OCI-LY1 (cell line): ENCODE measurements at regions not wholly inside any gene's neighbourhood (a gene's known extent, or its start where the extent isn't known, plus 50 kb on each side); places are given as distances from the start of the nearest gene placed in this dataset.

Experiments
- H2AFZ ChIP-seq: fragments of 200-600 bp; sonication (generic), shearing (Covaris generic); 2 replicates; pipeline ENCODE4 v1.6.0; 2014; ENCODE audit warnings: antibody characterized with exemption, mild to moderate bottlenecking, low read length
- H3F3A ChIP-seq: fragments of 200-600 bp; sonication (generic), shearing (Covaris generic); 2 replicates; pipeline ENCODE4 v1.6.0; 2014; ENCODE audit warnings: mild to moderate bottlenecking, antibody characterized with exemption, low read length, moderate library complexity; ENCODE audit not compliant: insufficient read depth
- H3K27ac ChIP-seq: fragments of 200-600 bp; sonication (generic); 2 replicates; pipeline ENCODE4 v1.5.1; 2014; ENCODE audit warnings: low read length, mixed run types, mild to moderate bottlenecking, low read depth; ENCODE audit not compliant: poor library complexity, severe bottlenecking
- H3K27me3 ChIP-seq: fragments of 200-600 bp; sonication (generic); 2 replicates; pipeline ENCODE4 v1.6.0; 2014; ENCODE audit warnings: antibody characterized with exemption, mild to moderate bottlenecking, low read length, moderate library complexity; ENCODE audit not compliant: insufficient read depth
- H3K36me3 ChIP-seq: fragments of 200-600 bp; sonication (generic); 2 replicates; pipeline ENCODE4 v1.6.1; 2014; ENCODE audit warnings: mild to moderate bottlenecking, antibody characterized with exemption, low read length, moderate library complexity, mixed read lengths; ENCODE audit not compliant: insufficient read depth
- H3K4me1 ChIP-seq: fragments of 200-600 bp; sonication (generic); 2 replicates; pipeline ENCODE4 v1.5.1; 2014; ENCODE audit warnings: mild to moderate bottlenecking, low read length, moderate library complexity; ENCODE audit not compliant: insufficient read depth, severe bottlenecking
- H3K4me2 ChIP-seq: fragments of 200-600 bp; sonication (generic), shearing (Covaris generic); 2 replicates; pipeline ENCODE4 v1.6.1; 2014; ENCODE audit warnings: low read length
- H3K4me3 ChIP-seq: fragments of 200-600 bp; sonication (generic); 2 replicates; pipeline ENCODE4 v1.5.1; 2014; ENCODE audit warnings: low read length, low read depth, mild to moderate bottlenecking, mixed read lengths; ENCODE audit not compliant: poor library complexity, severe bottlenecking
- H3K79me2 ChIP-seq: fragments of 200-600 bp; shearing (Covaris generic); 2 replicates; pipeline ENCODE4 v1.6.1; 2016; ENCODE audit warnings: mixed run types, low read length, mixed read lengths; ENCODE audit not compliant: insufficient read depth
- H3K9ac ChIP-seq: fragments of 200-600 bp; sonication (generic), shearing (Covaris generic); 2 replicates; pipeline ENCODE4 v1.6.1; 2014; ENCODE audit warnings: mild to moderate bottlenecking, low read length, mixed read lengths
- H3K9me2 ChIP-seq: fragments of 200-600 bp; sonication (generic), shearing (Covaris generic); 2 replicates; pipeline ENCODE4 v1.6.1; 2014; ENCODE audit warnings: low read depth, mild to moderate bottlenecking, low read length, mixed read lengths
- H3K9me3 ChIP-seq: fragments of 200-600 bp; shearing (Covaris generic); 2 replicates; pipeline ENCODE4 v1.6.1; 2014; ENCODE audit warnings: low read length, mixed read lengths
- H4K20me1 ChIP-seq: fragments of 200-600 bp; sonication (generic), shearing (Covaris generic); 2 replicates; pipeline ENCODE4 v1.6.0; 2016; ENCODE audit warnings: mild to moderate bottlenecking, low read length; ENCODE audit not compliant: insufficient read depth
- EZH2 ChIP-seq: fragments of 200-600 bp; sonication (generic), shearing (Covaris generic); IDR thresholded peaks from 2 replicates; pipeline ENCODE4 v1.8.0; 2017; ENCODE audit warnings: borderline replicate concordance, mixed run types, mild to moderate bottlenecking, antibody characterized with exemption, low read length, moderate library complexity, mixed read lengths
- TF ChIP-seq, protein P1 (sequence below): fragments of 200-600 bp; sonication (generic), shearing (Covaris generic); IDR thresholded peaks from 2 replicates; pipeline ENCODE4 v1.5.1; 2017; ENCODE audit warnings: mild to moderate bottlenecking, antibody characterized with exemption, low read length, moderate library complexity, mixed read lengths

DNA sequence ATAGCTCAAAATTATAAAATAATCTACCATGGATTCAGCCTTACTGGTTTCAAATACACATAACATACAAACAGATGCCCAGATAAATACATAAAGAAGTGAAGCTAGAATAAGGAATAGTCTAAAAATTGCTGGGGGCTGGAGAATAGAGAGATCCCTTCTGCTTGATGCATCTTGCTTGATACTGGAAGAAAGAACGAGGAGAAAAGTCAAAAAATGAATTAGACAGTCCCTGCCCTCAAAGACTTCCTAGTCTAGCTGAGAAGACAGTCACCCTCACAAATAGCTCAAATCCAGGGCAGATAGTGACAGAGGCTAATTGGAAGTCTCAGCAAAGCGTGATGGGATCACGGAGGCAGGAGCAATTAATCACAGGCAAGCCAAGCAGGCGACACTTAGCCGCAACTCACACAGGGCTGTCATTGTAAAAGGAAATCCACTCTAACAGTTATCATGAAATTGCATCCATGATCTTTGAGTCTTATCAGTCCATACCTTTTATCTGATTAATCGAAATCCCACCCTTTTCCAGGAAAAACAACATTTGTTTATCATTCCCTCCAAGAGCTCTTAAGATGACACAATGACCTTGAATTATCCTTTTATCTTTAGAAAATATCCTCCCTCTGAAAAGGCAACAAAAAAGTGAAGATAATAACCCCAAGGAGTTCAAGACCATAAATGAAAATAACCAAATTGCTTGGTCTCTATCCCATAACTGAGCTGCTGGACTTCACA, 59.7 kb upstream of the TIAM1 start:
- TF ChIP-seq EZH2, result no peak
- TF ChIP-seq, protein P1, sequence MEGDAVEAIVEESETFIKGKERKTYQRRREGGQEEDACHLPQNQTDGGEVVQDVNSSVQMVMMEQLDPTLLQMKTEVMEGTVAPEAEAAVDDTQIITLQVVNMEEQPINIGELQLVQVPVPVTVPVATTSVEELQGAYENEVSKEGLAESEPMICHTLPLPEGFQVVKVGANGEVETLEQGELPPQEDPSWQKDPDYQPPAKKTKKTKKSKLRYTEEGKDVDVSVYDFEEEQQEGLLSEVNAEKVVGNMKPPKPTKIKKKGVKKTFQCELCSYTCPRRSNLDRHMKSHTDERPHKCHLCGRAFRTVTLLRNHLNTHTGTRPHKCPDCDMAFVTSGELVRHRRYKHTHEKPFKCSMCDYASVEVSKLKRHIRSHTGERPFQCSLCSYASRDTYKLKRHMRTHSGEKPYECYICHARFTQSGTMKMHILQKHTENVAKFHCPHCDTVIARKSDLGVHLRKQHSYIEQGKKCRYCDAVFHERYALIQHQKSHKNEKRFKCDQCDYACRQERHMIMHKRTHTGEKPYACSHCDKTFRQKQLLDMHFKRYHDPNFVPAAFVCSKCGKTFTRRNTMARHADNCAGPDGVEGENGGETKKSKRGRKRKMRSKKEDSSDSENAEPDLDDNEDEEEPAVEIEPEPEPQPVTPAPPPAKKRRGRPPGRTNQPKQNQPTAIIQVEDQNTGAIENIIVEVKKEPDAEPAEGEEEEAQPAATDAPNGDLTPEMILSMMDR, result no peak
- Histone ChIP-seq H3K27ac (no peak overlapping the region), H3K4me3 (no peak overlapping the region), H3K9me3 (no peaks in the 10 kb centered on the region), H3K4me2 (no peak overlapping the region), H3K36me3 (no peaks in the 10 kb centered on the region), H3F3A (no peaks in the 10 kb centered on the region), H3K27me3 (no peaks in the 10 kb centered on the region), H2AFZ (no peak overlapping the region), H3K4me1 (peaks cover under 1% of the 10 kb centered on the region), H4K20me1 (no peaks in the 10 kb centered on the region), H3K79me2 (no peaks in the 10 kb centered on the region), H3K9me2 (no peaks in the 10 kb centered on the region), H3K9ac (no peak overlapping the region)

DNA sequence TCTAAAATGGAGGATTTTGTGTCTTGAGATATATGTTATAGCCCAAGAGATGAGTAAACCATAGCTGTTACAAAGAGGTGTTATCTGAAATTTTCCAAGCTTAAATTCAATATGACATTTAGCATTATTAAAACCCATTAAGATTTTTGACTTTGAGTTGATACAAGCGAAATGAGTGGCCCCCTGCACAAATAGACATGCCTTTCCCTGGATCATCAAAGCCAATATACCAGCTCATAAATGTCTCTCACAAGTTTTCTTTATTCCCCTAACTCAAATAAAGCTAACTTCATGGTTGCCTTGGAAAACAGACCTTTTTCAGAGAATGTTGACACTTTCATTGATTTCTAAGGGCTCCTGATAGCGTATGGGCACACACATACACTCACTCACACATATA, 55.5 kb upstream of the TIAM1 start:
- H3K9me2 ChIP-seq, result no peaks in the 10 kb centered on the region
- H3K36me3 ChIP-seq, result no peaks in the 10 kb centered on the region
- no peak overlapping the region for H3K9ac ChIP-seq
- H3K4me2 ChIP-seq, result no peak overlapping the region
- no peak overlapping the region for H2AFZ ChIP-seq
- H3K27ac ChIP-seq, result no peak overlapping the region
- no peak overlapping the region for H3K4me3 ChIP-seq
- no peaks in the 10 kb centered on the region for H3K9me3 ChIP-seq
- H3K27me3 ChIP-seq, result no peaks in the 10 kb centered on the region
- no peaks in the 10 kb centered on the region for H4K20me1 ChIP-seq
- no peaks in the 10 kb centered on the region for H3F3A ChIP-seq
- TF ChIP-seq, protein P1, result no peak
- no peak for TF ChIP-seq EZH2
- H3K4me1 ChIP-seq, result peaks cover 18% of the 10 kb centered on the region
- H3K79me2 ChIP-seq, result no peaks in the 10 kb centered on the region

DNA sequence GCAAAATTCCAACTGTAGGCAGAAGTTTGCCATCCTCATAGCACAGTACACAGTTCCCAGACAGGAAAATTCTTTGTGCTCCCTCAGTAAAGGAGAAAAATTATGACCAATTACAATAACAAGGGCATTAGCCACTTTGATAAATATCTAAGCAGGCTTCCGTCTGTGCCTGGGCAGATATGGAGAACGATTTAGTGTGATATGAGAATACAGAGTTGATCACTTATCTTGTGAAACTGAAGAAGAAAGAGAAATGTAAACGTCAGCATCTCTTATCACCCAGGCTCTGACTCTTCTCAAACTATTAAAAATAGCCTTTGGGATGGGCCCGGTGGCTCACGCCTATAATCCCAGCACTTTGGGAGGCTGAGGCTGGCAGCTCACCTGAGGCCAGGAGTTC, 54.5 kb upstream of the TIAM1 start:
- no peak overlapping the region for H3K9ac ChIP-seq
- peak overlapping the region; percentile 62 for H3K27ac ChIP-seq
- no peak overlapping the region for H2AFZ ChIP-seq
- H3K9me3 ChIP-seq, result no peaks in the 10 kb centered on the region
- H3K4me1 ChIP-seq, result peaks cover 18% of the 10 kb centered on the region
- H3K4me3 ChIP-seq, result no peak overlapping the region
- TF ChIP-seq EZH2, result no peak
- TF ChIP-seq, protein P1, result no peak
- H3K9me2 ChIP-seq, result no peaks in the 10 kb centered on the region
- H3K36me3 ChIP-seq, result no peaks in the 10 kb centered on the region
- no peaks in the 10 kb centered on the region for H3K79me2 ChIP-seq
- no peak overlapping the region; the same call in 1 of the 2 replicates for H3K4me2 ChIP-seq
- no peaks in the 10 kb centered on the region for H4K20me1 ChIP-seq
- H3K27me3 ChIP-seq, result no peaks in the 10 kb centered on the region
- no peaks in the 10 kb centered on the region for H3F3A ChIP-seq
